GM19468 (cell line): ENCODE measurements at regions not wholly inside any gene's neighbourhood (a gene's known extent, or its start where the extent isn't known, plus 50 kb on each side); places are given as distances from the start of the nearest gene placed in this dataset.
A peak's percentile ranks its signal among the peaks of the same experiment; 100 is the strongest.

Experiments used
- ATAC-seq: cut with Tn5 transposase; IDR thresholded peaks from one replicate; pipeline ENCODE4 v1.9.1; 2021; ENCODE audit warnings: mild to moderate bottlenecking, moderate library complexity, moderate number of reproducible peaks; ENCODE audit not compliant: unreplicated experiment; ENCODE audit errors: extremely low read depth

DNA sequence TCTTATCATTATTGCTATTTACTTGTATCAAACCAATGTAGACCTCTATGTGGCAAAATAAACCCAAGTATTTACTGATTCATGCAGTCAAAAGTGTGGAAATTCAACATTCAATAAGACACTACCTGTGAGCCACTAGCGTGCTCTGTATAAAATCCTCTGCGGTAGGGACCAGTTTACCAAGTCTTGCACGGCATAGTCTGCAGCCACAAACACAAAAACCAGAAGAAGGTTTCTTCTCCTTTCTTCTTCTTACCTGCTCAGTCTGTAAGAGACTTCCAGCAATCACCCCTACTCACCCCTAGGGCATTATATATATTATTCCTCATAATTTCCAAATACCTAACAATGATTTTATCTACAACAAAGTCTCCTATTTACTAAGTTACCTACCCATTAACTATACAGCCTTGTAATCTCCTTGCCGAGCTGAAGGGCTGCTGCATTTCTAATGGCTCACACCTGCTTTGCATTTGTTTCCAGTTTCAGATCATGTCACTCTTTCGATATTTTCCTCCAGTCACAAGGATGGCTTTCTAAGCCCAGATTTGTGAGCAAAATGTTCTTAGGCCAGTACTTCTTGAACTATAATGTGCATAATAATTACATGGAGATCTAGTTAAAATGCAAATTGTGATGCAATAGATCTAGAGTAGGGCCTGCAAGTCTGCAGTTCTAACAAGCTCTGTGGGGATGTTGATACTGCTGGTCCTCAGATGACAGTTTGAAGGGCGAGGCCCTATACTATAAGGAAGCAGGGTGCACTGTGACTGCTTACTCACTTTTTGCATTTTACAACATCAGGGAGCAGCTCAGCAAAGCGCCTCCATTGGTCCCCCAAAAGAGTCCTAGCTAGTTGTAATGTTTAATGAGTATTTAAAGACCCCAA is 191.9 kb upstream of the DDI1 start:
- peak; percentile 94 for ATAC-seq

DNA sequence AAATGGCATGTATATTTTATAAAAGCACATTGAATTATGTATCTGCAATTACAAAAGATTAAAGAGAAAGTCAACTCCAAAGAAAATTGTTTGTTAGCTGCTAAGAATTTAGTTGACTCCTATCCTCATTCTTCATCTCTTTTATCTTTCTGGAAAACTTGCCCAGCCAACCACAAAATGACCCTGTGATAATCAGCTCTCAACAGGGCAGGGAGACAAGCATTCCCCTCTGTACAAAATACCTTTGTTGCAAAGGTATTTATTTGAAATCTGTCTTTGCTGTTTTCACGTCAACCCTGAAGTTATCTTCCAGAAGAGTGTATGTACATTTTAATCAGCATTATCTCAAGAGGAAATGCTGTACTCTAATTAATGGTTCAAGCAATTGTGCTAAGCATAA is 191.1 kb upstream of the DDI1 start:
- no peak for ATAC-seq

DNA sequence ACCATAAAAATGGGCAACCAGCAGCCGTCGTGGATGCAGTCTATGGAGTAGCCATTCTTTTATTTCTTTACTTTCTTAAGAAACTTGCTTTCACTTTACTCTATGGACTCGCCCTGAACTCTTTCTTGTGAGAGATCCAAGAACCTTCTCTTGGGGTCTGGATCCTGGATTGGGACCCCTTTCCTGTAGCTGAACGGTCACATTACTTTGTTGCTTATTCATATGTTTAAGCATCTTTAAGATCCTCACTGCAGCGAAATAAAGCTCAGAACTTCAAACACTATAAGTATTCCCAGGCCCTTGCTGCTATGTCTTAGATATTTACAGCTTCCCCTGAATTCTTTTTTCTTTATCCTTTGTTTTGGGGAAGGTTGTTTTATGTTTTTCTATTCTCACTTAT is 187.8 kb upstream of the DDI1 start:
- no peak for ATAC-seq

DNA sequence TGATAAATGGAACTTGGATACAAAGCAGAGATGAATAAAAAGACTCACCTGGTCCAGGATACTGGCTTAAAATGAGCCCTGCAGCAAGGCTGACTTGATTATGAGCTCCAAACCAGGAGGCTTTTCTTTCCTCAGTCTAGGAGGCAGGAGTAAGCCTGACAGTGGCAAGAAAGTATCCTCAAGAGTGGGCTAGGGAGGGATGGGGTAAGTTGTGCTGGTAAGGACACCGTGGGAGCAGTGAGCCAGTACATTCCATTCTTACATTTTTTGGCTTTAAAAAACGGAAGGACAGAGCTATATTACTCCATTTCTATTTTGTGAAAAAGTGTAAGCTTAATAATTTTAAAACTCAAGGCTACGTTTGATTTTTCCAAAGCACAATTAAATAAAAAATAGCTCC is 187.1 kb upstream of the DDI1 start:
- no peak for ATAC-seq

DNA sequence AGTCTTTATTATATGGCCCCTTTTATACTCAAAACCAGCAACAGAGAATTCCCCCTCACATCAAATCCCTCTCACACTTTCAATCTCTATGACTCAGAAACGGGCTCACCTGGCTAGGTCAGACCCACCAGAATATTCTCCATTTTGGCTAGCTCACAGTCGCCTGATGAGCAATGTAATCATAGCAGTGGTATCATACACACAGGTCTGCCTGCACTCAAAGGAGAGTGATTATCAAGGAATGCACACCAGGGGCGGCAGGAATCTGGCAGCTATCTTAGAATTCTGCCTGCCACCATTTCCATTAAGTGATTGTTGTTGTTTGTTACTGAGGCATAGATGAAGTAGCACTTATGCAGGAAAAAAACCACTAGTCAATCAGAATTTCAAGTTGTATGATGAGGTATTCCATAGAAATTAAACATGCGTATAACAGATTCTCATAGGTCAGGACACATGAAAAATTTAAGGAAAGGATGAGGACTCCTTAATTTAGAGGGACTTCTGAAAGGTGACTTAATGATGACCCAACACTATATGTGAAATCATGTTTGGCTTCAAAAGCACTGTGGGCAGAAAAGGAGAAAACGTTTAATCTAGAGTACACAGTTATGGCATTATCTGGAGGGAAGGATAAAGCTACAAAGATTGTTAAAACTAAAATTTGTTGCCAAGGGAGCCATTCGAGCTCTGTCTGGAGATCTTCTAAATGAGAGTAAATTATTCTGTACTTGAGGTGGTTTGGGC is 185.8 kb upstream of the DDI1 start:
- ATAC-seq, result no peak

DNA sequence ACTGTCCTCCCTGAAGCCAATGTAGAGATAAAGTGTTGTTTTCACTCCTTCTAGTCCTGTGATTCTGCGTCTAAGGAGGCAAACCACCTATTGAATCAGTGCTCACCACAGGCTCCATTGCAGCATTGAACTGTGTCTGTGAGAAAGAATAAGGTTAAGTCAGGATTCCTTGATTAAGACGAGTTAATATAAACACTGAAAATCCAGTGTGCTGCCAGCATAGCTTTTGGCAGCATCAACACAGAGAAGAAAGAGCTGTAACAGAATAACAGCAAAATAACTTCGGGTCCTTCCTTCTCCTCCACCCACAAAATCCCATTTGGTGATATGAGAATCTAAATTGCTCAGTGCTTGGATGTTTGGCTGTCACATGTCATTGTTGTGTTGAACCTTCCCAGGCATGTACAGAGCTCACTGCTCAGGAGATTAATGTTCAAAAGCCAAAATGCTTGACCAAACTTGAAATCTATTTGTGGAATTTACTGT is 185.2 kb upstream of the DDI1 start:
- no peak for ATAC-seq
